HG03280 (cell line): ENCODE measurements at regions not wholly inside any gene's neighbourhood (a gene's known extent, or its start where the extent isn't known, plus 50 kb on each side); places are given as distances from the start of the nearest gene placed in this dataset.

Experiments used
- ATAC-seq: cut with Tn5 transposase; IDR thresholded peaks from one replicate; pipeline ENCODE4 v1.9.1; 2021; ENCODE audit warnings: mild to moderate bottlenecking, moderate library complexity; ENCODE audit not compliant: unreplicated experiment

- no peak for ATAC-seq
These were observed 1022.5 kb downstream of the TBC1D22A start for GRCh38 chr22:47784991-47785390.

GRCh38 chr22:47784367-47784983, 1022.0 kb downstream of the TBC1D22A start:
- ATAC-seq = no peak

GRCh38 chr22:47783433-47784366, 1021.2 kb downstream of the TBC1D22A start:
- no peak for ATAC-seq

GRCh38 chr22:47782328-47783075, 1020.1 kb downstream of the TBC1D22A start:
- no peak for ATAC-seq

GRCh38 chr22:47781427-47782111, 1019.1 kb downstream of the TBC1D22A start:
- ATAC-seq = no peak

GRCh38 chr22:47781024-47781423, 1018.6 kb downstream of the TBC1D22A start:
- no peak for ATAC-seq

- ATAC-seq = no peak
These were observed 1017.9 kb downstream of the TBC1D22A start for GRCh38 chr22:47780281-47780875.

- no peak for ATAC-seq
These were observed 1017.0 kb downstream of the TBC1D22A start for GRCh38 chr22:47779474-47779873.

GRCh38 chr22:47778160-47778658, 1015.8 kb downstream of the TBC1D22A start:
- no peak for ATAC-seq

GRCh38 chr22:47777426-47777825, 1015.0 kb downstream of the TBC1D22A start:
- ATAC-seq = no peak

- no peak for ATAC-seq
These were observed 1013.9 kb downstream of the TBC1D22A start for GRCh38 chr22:47776329-47776728.

GRCh38 chr22:47775686-47776085, 1013.2 kb downstream of the TBC1D22A start:
- no peak for ATAC-seq

- ATAC-seq = no peak
These were observed 1012.7 kb downstream of the TBC1D22A start for GRCh38 chr22:47775191-47775590.

- ATAC-seq = no peak
These were observed 1011.2 kb downstream of the TBC1D22A start for GRCh38 chr22:47773635-47774034.

- ATAC-seq = no peak
These were observed 1010.4 kb downstream of the TBC1D22A start for GRCh38 chr22:47772864-47773263.

- no peak for ATAC-seq
These were observed 1007.2 kb downstream of the TBC1D22A start for GRCh38 chr22:47769652-47770051.

GRCh38 chr22:47768027-47768426, 1005.6 kb downstream of the TBC1D22A start:
- no peak for ATAC-seq

- no peak for ATAC-seq
These were observed 1005.0 kb downstream of the TBC1D22A start for GRCh38 chr22:47767403-47767802.

- no peak for ATAC-seq
These were observed 1003.3 kb downstream of the TBC1D22A start for GRCh38 chr22:47765757-47766156.

GRCh38 chr22:47762141-47762540, 999.7 kb downstream of the TBC1D22A start:
- no peak for ATAC-seq
